ENCODE measurements at regions not wholly inside any gene's neighbourhood (a gene's known extent, or its start where the extent isn't known, plus 50 kb on each side); places are given as distances from the start of the nearest gene placed in this dataset.

DNA sequence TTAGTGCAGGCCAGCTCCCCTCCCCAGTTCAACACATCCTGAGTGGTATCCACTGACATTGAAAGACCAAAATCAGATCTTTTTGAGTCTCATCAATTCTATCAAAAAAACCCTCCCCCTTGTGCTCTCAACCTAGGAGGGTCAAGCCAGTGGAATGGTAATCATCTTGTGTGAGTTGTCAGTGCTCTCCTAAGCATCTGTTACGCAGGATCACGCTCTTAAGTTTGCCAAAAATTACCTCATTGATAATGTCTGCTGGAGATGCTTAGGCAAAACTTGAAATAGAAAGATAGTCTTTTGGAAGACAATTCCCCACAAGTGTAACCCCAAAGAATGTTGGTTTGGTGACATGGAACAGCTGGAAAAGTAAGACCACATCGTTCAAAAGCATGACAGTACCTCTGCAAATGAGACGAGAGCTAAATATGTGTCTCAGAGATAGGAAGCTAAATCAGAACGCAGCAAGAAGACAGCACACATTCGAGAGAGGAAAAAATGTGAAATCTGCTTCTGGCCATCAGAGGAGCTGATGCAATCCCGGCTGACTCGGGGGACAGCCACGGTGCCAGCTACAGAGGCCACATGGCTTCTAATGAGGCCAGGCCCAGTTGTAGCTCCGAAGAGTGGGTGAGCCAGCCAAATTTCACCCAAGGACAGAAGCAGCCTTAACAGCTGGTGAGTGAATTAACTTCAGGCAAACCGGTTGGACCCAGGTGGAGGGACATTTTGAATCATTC lies 753.9 kb downstream of the RNF144A start:
- no peak overlapping the region for H3K4me3 ChIP-seq (replicated peaks in 1 of 2; ENCODE audit: low read depth in 2 of 2, low read length in 2 of 2)
- no peak for DNase-seq (ENCODE audit: low read depth in 2 of 2)
- TF ChIP-seq, protein P1, sequence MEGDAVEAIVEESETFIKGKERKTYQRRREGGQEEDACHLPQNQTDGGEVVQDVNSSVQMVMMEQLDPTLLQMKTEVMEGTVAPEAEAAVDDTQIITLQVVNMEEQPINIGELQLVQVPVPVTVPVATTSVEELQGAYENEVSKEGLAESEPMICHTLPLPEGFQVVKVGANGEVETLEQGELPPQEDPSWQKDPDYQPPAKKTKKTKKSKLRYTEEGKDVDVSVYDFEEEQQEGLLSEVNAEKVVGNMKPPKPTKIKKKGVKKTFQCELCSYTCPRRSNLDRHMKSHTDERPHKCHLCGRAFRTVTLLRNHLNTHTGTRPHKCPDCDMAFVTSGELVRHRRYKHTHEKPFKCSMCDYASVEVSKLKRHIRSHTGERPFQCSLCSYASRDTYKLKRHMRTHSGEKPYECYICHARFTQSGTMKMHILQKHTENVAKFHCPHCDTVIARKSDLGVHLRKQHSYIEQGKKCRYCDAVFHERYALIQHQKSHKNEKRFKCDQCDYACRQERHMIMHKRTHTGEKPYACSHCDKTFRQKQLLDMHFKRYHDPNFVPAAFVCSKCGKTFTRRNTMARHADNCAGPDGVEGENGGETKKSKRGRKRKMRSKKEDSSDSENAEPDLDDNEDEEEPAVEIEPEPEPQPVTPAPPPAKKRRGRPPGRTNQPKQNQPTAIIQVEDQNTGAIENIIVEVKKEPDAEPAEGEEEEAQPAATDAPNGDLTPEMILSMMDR (IDR thresholded peaks at IDR 0.05; ENCODE audit: low read depth, low read length) = no peak

DNA sequence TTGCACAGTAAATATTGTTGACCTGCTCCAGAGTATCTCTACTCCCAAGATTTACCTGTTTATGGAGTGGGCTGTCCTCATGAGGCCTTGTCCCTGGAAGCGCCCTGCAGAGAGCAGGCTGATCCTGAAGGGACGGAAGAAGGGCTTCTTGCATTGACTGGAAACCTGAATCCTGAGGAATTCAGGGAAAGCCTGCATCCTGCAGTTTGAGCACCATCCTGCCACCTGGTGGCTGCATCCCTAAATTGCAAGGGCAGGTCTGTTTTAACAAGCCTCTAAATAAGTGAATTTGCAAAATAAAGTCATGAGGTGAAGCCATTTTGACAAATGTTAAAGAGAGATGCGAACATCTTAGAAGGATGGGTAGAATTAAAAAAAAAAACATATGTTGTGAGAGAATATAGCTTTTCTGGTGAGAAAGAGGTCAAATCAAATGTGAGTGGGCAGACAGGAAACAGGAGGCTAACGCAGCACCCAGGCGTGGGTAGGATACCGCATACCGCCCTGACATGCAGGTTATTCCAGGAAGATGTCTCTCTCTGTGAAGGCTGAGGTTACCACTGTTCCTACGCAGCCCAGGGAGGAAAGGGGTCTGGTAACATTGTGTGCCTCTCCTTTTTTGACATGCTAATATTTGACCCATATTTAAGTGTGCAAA lies 754.9 kb downstream of the RNF144A start:
- TF ChIP-seq, protein P1 (IDR thresholded peaks at IDR 0.05; ENCODE audit: low read depth, low read length) = peak; percentile 51
- peak; percentile 41 to 50 for DNase-seq (ENCODE audit: low read depth in 2 of 2)
- no peak overlapping the region for H3K4me3 ChIP-seq (replicated peaks in 1 of 2; ENCODE audit: low read depth in 2 of 2, low read length in 2 of 2)

DNA sequence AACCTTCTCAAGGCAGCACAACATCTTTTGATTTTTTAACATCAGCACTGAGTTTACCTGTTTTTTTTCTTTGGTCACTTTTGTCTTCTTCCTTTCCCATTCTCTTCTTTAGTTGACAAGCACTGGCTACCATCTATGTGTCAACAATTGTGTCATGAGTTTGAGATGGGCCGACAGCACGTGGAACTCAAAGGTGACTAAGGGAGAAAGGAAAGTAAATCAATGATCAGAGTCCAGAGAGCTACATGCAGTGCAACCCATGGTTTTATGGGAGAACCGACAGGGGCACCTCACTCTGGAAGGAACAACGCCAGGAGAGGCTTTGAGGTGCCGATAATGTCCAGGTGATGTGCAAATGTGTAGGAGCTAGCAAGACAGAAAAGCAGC lies 755.5 kb downstream of the RNF144A start:
- no peak for DNase-seq (ENCODE audit: low read depth in 2 of 2)
- TF ChIP-seq, protein P1 (IDR thresholded peaks at IDR 0.05; ENCODE audit: low read depth, low read length) = no peak
- H3K4me3 ChIP-seq (replicated peaks in 1 of 2; ENCODE audit: low read depth in 2 of 2, low read length in 2 of 2) = no peak overlapping the region

DNA sequence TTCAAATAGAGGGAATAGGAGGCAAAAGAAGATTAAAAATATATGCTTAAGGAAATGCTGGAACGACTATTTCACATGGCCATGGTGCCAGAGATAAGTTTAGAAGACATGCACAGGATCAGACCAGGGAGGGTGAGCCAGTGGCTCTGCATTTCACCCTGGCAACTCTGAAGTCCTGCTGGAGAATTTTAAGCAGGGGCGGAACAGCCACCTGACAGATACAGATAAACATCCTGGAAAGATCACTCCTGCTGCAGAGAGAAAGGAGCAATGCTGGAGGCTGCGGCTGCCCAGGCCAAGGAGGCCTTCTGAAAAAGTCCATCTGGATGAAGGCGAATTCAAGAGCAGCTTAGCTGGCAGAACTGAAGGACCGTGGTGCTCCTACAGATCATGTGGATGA lies 755.9 kb downstream of the RNF144A start:
- TF ChIP-seq, protein P1 (IDR thresholded peaks at IDR 0.05; ENCODE audit: low read depth, low read length) = no peak
- no peak for DNase-seq (ENCODE audit: low read depth in 2 of 2)
- H3K4me3 ChIP-seq (replicated peaks in 1 of 2; ENCODE audit: low read depth in 2 of 2, low read length in 2 of 2) = no peak overlapping the region

DNA sequence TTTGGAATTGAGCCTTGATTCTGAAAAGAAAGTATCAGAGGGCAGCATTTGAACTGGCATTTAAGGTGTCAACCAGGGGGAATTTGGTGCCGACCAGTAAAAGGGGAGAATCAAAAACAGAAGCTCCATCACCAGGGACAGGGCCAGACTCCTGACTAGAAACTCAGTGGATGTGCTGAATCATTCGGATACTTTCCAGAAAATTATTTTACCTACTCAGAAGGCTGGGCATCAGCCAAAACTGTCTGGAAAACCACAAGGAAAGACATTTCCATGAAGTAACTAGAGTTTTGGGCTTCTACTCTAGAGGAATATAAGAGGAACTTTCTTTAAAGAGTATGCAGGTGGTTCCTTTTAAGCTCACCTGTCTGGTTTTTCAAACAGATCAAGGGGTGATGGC lies 756.6 kb downstream of the RNF144A start:
- H3K4me3 ChIP-seq (replicated peaks in 1 of 2; ENCODE audit: low read depth in 2 of 2, low read length in 2 of 2) = no peak overlapping the region
- no peak for DNase-seq (ENCODE audit: low read depth in 2 of 2)
- TF ChIP-seq, protein P1 (IDR thresholded peaks at IDR 0.05; ENCODE audit: low read depth, low read length) = no peak

DNA sequence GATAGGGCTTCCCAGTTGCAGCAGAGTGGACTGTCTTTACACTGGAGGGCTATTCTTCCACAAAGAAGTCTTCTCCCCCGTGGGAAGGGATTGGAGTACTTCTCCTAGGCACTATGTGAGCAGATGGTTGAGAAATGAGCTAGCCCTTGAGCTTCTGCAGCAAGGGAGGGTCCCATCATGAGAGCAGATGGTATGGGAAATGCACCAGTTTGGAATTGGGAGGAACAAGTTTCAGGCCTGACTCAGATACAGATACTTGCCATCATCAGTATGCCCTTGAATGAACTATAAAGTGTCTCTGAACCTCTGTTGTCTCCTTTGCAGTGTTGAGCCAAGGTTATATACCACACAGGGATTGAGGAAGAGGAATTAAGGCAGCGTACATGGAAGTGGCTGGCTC lies 757.4 kb downstream of the RNF144A start:
- TF ChIP-seq, protein P1 (IDR thresholded peaks at IDR 0.05; ENCODE audit: low read depth, low read length) = no peak
- no peak for DNase-seq (ENCODE audit: low read depth in 2 of 2)

More for the DNA sequence above, 757.4 kb downstream of the RNF144A start:
- no peak overlapping the region for H3K4me3 ChIP-seq (replicated peaks in 1 of 2; ENCODE audit: low read depth in 2 of 2, low read length in 2 of 2)
